Bronchial epithelial cell (primary cell): ENCODE measurements at regions not wholly inside any gene's neighbourhood (a gene's known extent, or its start where the extent isn't known, plus 50 kb on each side); places are given as distances from the start of the nearest gene placed in this dataset.
A peak's percentile ranks its signal among the peaks of the same experiment; 100 is the strongest.

Experiments
- DNase-seq: peaks from one replicate; pipeline ENCODE4 v3.0.0-alpha.2; 2010; ENCODE audit warnings: low read depth
- FAIRE-seq: peaks from 2 replicates; lab custom pipeline; 2011; peaks lifted over from hg19 to GRCh38; lab: Jason Lieb, UNC
- H3K27me3 ChIP-seq: 2 replicates; pipeline ENCODE4 v1.5.1; 2011; ENCODE audit warnings: low read length; ENCODE audit not compliant: control insufficient read depth, insufficient read depth
- H3K36me3 ChIP-seq: 2 replicates; pipeline ENCODE4 v1.5.1; 2011; ENCODE audit warnings: low read length; ENCODE audit not compliant: control insufficient read depth, insufficient read depth
- H3K4me3 ChIP-seq: 2 replicates; pipeline ENCODE4 v1.5.1; 2011; ENCODE audit warnings: mild to moderate bottlenecking, low read depth, low read length, control low read depth
- CTCF ChIP-seq: IDR thresholded peaks from 2 replicates; pipeline ENCODE4 v1.5.1; 2011; ENCODE audit warnings: mild to moderate bottlenecking, moderate library complexity, low read length, control low read depth, inconsistent platforms; ENCODE audit not compliant: insufficient read depth, severe bottlenecking

- Histone ChIP-seq H3K36me3 (no peaks in the 10 kb centered on the region), H3K27me3 (no peaks in the 10 kb centered on the region), H3K4me3 (no peak overlapping the region)
- TF ChIP-seq CTCF = no peak
- FAIRE-seq (peak; percentile 28), DNase-seq (peak; percentile 90)
Measured at GRCh38 chr5:124806373-124807077, 60.1 kb upstream of the ZNF608 start.

GRCh38 chr5:124808842-124809268 lies 62.4 kb upstream of the ZNF608 start:
- H3K4me3 ChIP-seq = no peak overlapping the region
- no peak for FAIRE-seq
- H3K36me3 ChIP-seq = no peaks in the 10 kb centered on the region
- H3K27me3 ChIP-seq = no peaks in the 10 kb centered on the region
- TF ChIP-seq CTCF = no peak
- DNase-seq = no peak

GRCh38 chr5:124810396-124811006 lies 64.1 kb upstream of the ZNF608 start:
- H3K4me3 ChIP-seq = no peak overlapping the region
- no peaks in the 10 kb centered on the region for H3K27me3 ChIP-seq
- TF ChIP-seq CTCF = no peak
- no peaks in the 10 kb centered on the region for H3K36me3 ChIP-seq
- FAIRE-seq (no peak), DNase-seq (no peak)

- no peak for FAIRE-seq
Measured at GRCh38 chr5:124812771-124813358, 66.4 kb upstream of the ZNF608 start.

GRCh38 chr5:124816381-124816780 lies 69.9 kb upstream of the ZNF608 start:
- TF ChIP-seq CTCF = no peak
- Histone ChIP-seq H3K4me3 (no peak overlapping the region), H3K36me3 (no peaks in the 10 kb centered on the region), H3K27me3 (no peaks in the 10 kb centered on the region)
- no peak for DNase-seq
- FAIRE-seq = no peak

More at GRCh38 chr5:124812771-124813358, 66.4 kb upstream of the ZNF608 start:
- Histone ChIP-seq H3K36me3 (no peaks in the 10 kb centered on the region), H3K4me3 (no peak overlapping the region), H3K27me3 (no peaks in the 10 kb centered on the region)
- no peak for TF ChIP-seq CTCF
- peak; percentile 87 for DNase-seq
